Neural cell (in vitro differentiated cells): ENCODE measurements at regions not wholly inside any gene's neighbourhood (a gene's known extent, or its start where the extent isn't known, plus 50 kb on each side); places are given as distances from the start of the nearest gene placed in this dataset.

ENCODE experiments used
- H2AFZ ChIP-seq: fragments of 200-600, 300-800 bp; sonication (generic), shearing (Covaris generic); 2 replicates; pipeline ENCODE4 v1.6.0; 2014; ENCODE audit warnings: low read depth, mild to moderate bottlenecking, antibody characterized with exemption, low read length, moderate library complexity
- H3F3A ChIP-seq: fragments of 200-600 bp; shearing (Covaris generic); 2 replicates; pipeline ENCODE4 v1.6.1; 2016; ENCODE audit warnings: mild to moderate bottlenecking, moderate library complexity, mixed read lengths, antibody characterized with exemption, low read length; ENCODE audit not compliant: insufficient read depth, poor library complexity, severe bottlenecking
- H3K27ac ChIP-seq: fragments of 200-600, 300-800 bp; sonication (generic), shearing (Covaris generic); 2 replicates; pipeline ENCODE4 v1.5.1; 2014; ENCODE audit warnings: mild to moderate bottlenecking, low read length, moderate library complexity
- H3K27me3 ChIP-seq: fragments of 300-800, 200-600 bp; sonication (generic), shearing (Covaris generic); 2 replicates; pipeline ENCODE4 v1.6.0; 2014; ENCODE audit warnings: mild to moderate bottlenecking, low read depth, low read length, moderate library complexity; ENCODE audit not compliant: insufficient read depth
- H3K36me3 ChIP-seq: fragments of 300-800, 200-600 bp; sonication (generic), shearing (Covaris generic); 2 replicates; pipeline ENCODE4 v1.5.1; 2014; ENCODE audit warnings: mild to moderate bottlenecking, antibody characterized with exemption, low read length, moderate library complexity; ENCODE audit not compliant: insufficient read depth
- H3K4me2 ChIP-seq: fragments of 300-800, 200-600 bp; sonication (generic), shearing (Covaris generic); 2 replicates; pipeline ENCODE4 v1.6.0; 2014; ENCODE audit warnings: mild to moderate bottlenecking, low read length
- H3K4me3 ChIP-seq: fragments of 300-800, 200-600 bp; sonication (generic), shearing (Covaris generic); 2 replicates; pipeline ENCODE4 v1.5.1; 2014; ENCODE audit warnings: mild to moderate bottlenecking, low read length, moderate library complexity
- H3K79me2 ChIP-seq: fragments of 200-600 bp; shearing (Covaris generic); replicated peaks from 2 replicates; pipeline ENCODE4 v1.6.0; 2014; ENCODE audit warnings: mild to moderate bottlenecking, low read length, moderate library complexity; ENCODE audit not compliant: insufficient read depth
- H3K9ac ChIP-seq: fragments of 300-800, 200-600 bp; sonication (generic), shearing (Covaris generic); 2 replicates; pipeline ENCODE4 v1.6.1; 2016; ENCODE audit warnings: mild to moderate bottlenecking, low read length, mixed read lengths
- H3K9me2 ChIP-seq: fragments of 200-600 bp; shearing (Covaris generic); 2 replicates; pipeline ENCODE4 v1.6.1; 2016; ENCODE audit warnings: mild to moderate bottlenecking, low read length, mixed read lengths; ENCODE audit not compliant: insufficient read depth
- H3K9me3 ChIP-seq: fragments of 200-600, 300-800 bp; sonication (generic), shearing (Covaris generic); 2 replicates; pipeline ENCODE4 v1.6.1; 2016; ENCODE audit warnings: mild to moderate bottlenecking, mixed run types, low read length, moderate library complexity, mixed read lengths
- H4K20me1 ChIP-seq: fragments of 200-600 bp; shearing (Covaris generic); 2 replicates; pipeline ENCODE4 v1.6.1; 2016; ENCODE audit warnings: mild to moderate bottlenecking, mixed run types; ENCODE audit not compliant: insufficient read depth
- EP300 ChIP-seq: fragments of 450-650 bp; conservative IDR thresholded peaks from 2 replicates; pipeline ENCODE4 v1.6.1; 2014; ENCODE audit warnings: antibody characterized with exemption, mild to moderate bottlenecking, moderate library complexity; ENCODE audit not compliant: poor library complexity, severe bottlenecking
- EZH2 ChIP-seq: fragments of 200-600, 300-800 bp; shearing (Covaris generic), sonication (generic); IDR thresholded peaks from 2 replicates; pipeline ENCODE4 v1.6.1; 2014; ENCODE audit warnings: antibody characterized with exemption, low read length, borderline replicate concordance, mild to moderate bottlenecking; ENCODE audit not compliant: insufficient read depth, poor library complexity, severe bottlenecking
- MXI1 ChIP-seq: fragments of 450-650 bp; conservative IDR thresholded peaks from 2 replicates; pipeline ENCODE4 v1.6.1; 2014; ENCODE audit warnings: antibody characterized with exemption, mild to moderate bottlenecking; ENCODE audit not compliant: poor library complexity, severe bottlenecking
- POLR2AphosphoS5 ChIP-seq: IDR thresholded peaks from 2 replicates; pipeline ENCODE4 v1.6.1; 2012
- RAD21 ChIP-seq: fragments of 450-650 bp; conservative IDR thresholded peaks from 2 replicates; pipeline ENCODE4 v1.6.1; 2014; ENCODE audit warnings: antibody characterized with exemption, mild to moderate bottlenecking, moderate library complexity
- SMC3 ChIP-seq: fragments of 450-650 bp; conservative IDR thresholded peaks from 2 replicates; pipeline ENCODE4 v1.6.1; 2014; ENCODE audit warnings: antibody characterized with exemption, mild to moderate bottlenecking, moderate library complexity; ENCODE audit not compliant: poor library complexity
- TAF1 ChIP-seq: IDR thresholded peaks from 2 replicates; pipeline ENCODE4 v1.6.1; 2012; ENCODE audit warnings: low read depth
- TF ChIP-seq, protein P1 (sequence below): IDR thresholded peaks from 2 replicates; pipeline ENCODE4 v1.6.1; 2012; ENCODE audit warnings: borderline replicate concordance
- TF ChIP-seq, protein P2 (sequence below): fragments of 450-650 bp; IDR thresholded peaks from 2 replicates; pipeline ENCODE4 v1.5.1; 2014; ENCODE audit warnings: antibody characterized with exemption, mild to moderate bottlenecking, moderate library complexity; ENCODE audit not compliant: poor library complexity, severe bottlenecking

DNA sequence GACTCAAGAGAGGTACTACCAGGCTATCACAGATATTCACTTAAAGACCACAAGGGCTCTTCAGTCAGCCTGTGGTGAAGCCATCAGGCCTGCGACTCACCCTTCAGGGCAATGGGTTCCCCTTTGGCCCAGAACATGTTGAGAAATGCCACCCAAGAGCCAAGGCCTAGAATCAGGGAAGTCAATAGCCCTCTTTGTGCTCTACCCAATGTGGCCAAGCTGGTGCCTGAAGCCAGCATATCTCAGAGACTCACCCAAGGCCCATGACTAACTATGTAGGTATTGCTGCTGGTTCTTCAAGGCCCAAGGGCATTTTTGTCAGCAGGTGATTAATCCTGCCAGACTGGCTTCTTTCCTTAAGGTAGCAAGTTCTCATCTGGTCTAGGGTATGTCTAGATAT, 338.9 kb upstream of the SETBP1 start:
- Histone ChIP-seq H4K20me1 (no peaks in the 10 kb centered on the region), H3K9me2 (no peaks in the 10 kb centered on the region), H3K9ac (no peak overlapping the region), H3K36me3 (no peaks in the 10 kb centered on the region), H3K9me3 (no peaks in the 10 kb centered on the region), H3K4me3 (no peak overlapping the region), H3K27ac (no peak overlapping the region), H3K79me2 (no peaks in the 10 kb centered on the region), H3F3A (no peaks in the 10 kb centered on the region), H3K27me3 (no peaks in the 10 kb centered on the region), H3K4me2 (no peak overlapping the region), H2AFZ (no peak overlapping the region)
- TF ChIP-seq, protein P1, sequence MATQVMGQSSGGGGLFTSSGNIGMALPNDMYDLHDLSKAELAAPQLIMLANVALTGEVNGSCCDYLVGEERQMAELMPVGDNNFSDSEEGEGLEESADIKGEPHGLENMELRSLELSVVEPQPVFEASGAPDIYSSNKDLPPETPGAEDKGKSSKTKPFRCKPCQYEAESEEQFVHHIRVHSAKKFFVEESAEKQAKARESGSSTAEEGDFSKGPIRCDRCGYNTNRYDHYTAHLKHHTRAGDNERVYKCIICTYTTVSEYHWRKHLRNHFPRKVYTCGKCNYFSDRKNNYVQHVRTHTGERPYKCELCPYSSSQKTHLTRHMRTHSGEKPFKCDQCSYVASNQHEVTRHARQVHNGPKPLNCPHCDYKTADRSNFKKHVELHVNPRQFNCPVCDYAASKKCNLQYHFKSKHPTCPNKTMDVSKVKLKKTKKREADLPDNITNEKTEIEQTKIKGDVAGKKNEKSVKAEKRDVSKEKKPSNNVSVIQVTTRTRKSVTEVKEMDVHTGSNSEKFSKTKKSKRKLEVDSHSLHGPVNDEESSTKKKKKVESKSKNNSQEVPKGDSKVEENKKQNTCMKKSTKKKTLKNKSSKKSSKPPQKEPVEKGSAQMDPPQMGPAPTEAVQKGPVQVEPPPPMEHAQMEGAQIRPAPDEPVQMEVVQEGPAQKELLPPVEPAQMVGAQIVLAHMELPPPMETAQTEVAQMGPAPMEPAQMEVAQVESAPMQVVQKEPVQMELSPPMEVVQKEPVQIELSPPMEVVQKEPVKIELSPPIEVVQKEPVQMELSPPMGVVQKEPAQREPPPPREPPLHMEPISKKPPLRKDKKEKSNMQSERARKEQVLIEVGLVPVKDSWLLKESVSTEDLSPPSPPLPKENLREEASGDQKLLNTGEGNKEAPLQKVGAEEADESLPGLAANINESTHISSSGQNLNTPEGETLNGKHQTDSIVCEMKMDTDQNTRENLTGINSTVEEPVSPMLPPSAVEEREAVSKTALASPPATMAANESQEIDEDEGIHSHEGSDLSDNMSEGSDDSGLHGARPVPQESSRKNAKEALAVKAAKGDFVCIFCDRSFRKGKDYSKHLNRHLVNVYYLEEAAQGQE, result no peak
- no peak for TF ChIP-seq TAF1

DNA sequence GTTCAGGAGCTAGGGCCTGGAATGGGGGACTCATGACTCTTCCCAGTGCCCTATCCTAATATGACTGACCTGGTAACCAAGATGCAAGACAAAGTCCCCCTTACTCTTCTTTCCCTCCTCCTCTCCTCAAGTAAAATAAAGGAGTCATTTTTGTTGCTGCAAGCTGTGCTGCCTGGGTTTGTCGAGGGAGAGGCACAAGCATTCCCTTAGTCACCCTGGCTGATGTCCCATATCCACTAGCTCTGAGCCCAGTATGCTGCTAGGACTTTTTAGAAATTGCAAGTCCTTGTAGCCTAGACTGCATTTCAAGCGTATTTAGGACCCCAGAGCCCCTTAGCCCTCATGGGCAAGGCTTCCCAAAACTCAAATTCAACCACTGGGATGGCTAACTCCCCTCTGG, 338.5 kb upstream of the SETBP1 start:
- H3K4me3 ChIP-seq, result no peak overlapping the region
- no peaks in the 10 kb centered on the region for H3F3A ChIP-seq
- TF ChIP-seq TAF1 (no peak), SMC3 (no peak), RAD21 (no peak), EZH2 (no peak), EP300 (no peak), MXI1 (no peak), POLR2AphosphoS5 (no peak)
- TF ChIP-seq, protein P1, result no peak
- TF ChIP-seq, protein P2, sequence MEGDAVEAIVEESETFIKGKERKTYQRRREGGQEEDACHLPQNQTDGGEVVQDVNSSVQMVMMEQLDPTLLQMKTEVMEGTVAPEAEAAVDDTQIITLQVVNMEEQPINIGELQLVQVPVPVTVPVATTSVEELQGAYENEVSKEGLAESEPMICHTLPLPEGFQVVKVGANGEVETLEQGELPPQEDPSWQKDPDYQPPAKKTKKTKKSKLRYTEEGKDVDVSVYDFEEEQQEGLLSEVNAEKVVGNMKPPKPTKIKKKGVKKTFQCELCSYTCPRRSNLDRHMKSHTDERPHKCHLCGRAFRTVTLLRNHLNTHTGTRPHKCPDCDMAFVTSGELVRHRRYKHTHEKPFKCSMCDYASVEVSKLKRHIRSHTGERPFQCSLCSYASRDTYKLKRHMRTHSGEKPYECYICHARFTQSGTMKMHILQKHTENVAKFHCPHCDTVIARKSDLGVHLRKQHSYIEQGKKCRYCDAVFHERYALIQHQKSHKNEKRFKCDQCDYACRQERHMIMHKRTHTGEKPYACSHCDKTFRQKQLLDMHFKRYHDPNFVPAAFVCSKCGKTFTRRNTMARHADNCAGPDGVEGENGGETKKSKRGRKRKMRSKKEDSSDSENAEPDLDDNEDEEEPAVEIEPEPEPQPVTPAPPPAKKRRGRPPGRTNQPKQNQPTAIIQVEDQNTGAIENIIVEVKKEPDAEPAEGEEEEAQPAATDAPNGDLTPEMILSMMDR, result no peak
- no peaks in the 10 kb centered on the region for H3K36me3 ChIP-seq
- H3K9me2 ChIP-seq, result no peaks in the 10 kb centered on the region
- no peak overlapping the region for H2AFZ ChIP-seq
- no peak overlapping the region for H3K9ac ChIP-seq
- no peaks in the 10 kb centered on the region for H4K20me1 ChIP-seq
- H3K79me2 ChIP-seq, result no peaks in the 10 kb centered on the region
- H3K27ac ChIP-seq, result no peak overlapping the region
- H3K27me3 ChIP-seq, result no peaks in the 10 kb centered on the region
- H3K4me2 ChIP-seq, result no peak overlapping the region
- H3K9me3 ChIP-seq, result no peaks in the 10 kb centered on the region
